Naive thymus-derived CD4-positive, alpha-beta T cell (primary cell): ENCODE measurements at regions not wholly inside any gene's neighbourhood (a gene's known extent, or its start where the extent isn't known, plus 50 kb on each side); places are given as distances from the start of the nearest gene placed in this dataset.

Experiments
- ATAC-seq: fragments of 150-1000 bp; cut with Tn5 transposase; 2 replicates; pipeline ENCODE4 v1.10.0; 2021; ENCODE audit warnings: mild to moderate bottlenecking, moderate library complexity
- CTCF ChIA-PET: fragments of 350-600 bp; sonication (Branson Sonifier 250); formaldehyde crosslinking; loops from one replicate; lab custom pipeline; 2021; ENCODE audit warnings: antibody characterized with exemption; lab: Charles Lee
- POLR2A ChIA-PET: fragments of 350-600 bp; sonication (Branson Sonifier 250); formaldehyde crosslinking; loops from one replicate; lab custom pipeline; 2021; ENCODE audit warnings: antibody characterized with exemption, inconsistent platforms; lab: Charles Lee
- DNase-seq, 9 donors: peaks; one replicate each; pipeline versions ENCODE4 v3.0.0 to v3.0.0-alpha.2; 2020 to 2022; ENCODE audit warnings: mixed read lengths in 1 of 9
- H3K27ac ChIP-seq: one replicate; pipeline ENCODE4 v1.7.0; 2013; ENCODE audit warnings: mild to moderate bottlenecking, low read depth, low read length, moderate library complexity
- H3K27me3 ChIP-seq, 2 donors: one replicate each; pipeline ENCODE4 v1.7.0; 2013; ENCODE audit warnings: low read length in 2 of 2, mild to moderate bottlenecking in 2 of 2, moderate library complexity in 2 of 2; ENCODE audit not compliant: control insufficient read depth in 2 of 2, insufficient read depth in 2 of 2
- H3K36me3 ChIP-seq, 3 experiments: 1 replicate in 2 of 3; 2 replicates in 1 of 3; pipeline ENCODE4 v1.7.0; 2013; ENCODE audit warnings: low read length in 3 of 3, mild to moderate bottlenecking in 3 of 3, moderate library complexity in 1 of 3; ENCODE audit not compliant: insufficient read depth in 3 of 3, control insufficient read depth in 2 of 3
- H3K4me1 ChIP-seq, 2 donors: one replicate each; pipeline ENCODE4 v1.7.0; 2013; ENCODE audit warnings: low read length in 2 of 2, mild to moderate bottlenecking in 2 of 2, moderate library complexity in 1 of 2; ENCODE audit not compliant: control insufficient read depth in 2 of 2, insufficient read depth in 2 of 2
- H3K4me3 ChIP-seq: 2 replicates; pipeline ENCODE4 v1.7.0; 2013; ENCODE audit warnings: mild to moderate bottlenecking, low read length
- H3K9me3 ChIP-seq, 3 experiments: 1 replicate in 2 of 3; 2 replicates in 1 of 3; pipeline ENCODE4 v1.7.0; 2013; ENCODE audit warnings: low read length in 3 of 3; ENCODE audit not compliant: control insufficient read depth in 2 of 3
- H3K27ac Mint-ChIP-seq, 9 donors: one replicate each; pipeline ENCODE4 v1.8.0; 2020 to 2022; ENCODE audit warnings: mixed read lengths in 9 of 9, mild to moderate bottlenecking in 8 of 9, moderate library complexity in 5 of 9, inconsistent platforms in 2 of 9
- H3K27me3 Mint-ChIP-seq, 5 donors: one replicate each; pipeline ENCODE4 v1.8.0; 2021 to 2022; ENCODE audit warnings: mixed read lengths in 5 of 5, mild to moderate bottlenecking in 1 of 5
- H3K36me3 Mint-ChIP-seq, 5 donors: one replicate each; pipeline ENCODE4 v1.8.0; 2020 to 2022; ENCODE audit warnings: mixed read lengths in 5 of 5, mild to moderate bottlenecking in 3 of 5, inconsistent platforms in 1 of 5
- H3K4me1 Mint-ChIP-seq, 7 donors: one replicate each; pipeline ENCODE4 v1.8.0; 2020 to 2022; ENCODE audit warnings: mixed read lengths in 7 of 7, mild to moderate bottlenecking in 3 of 7, inconsistent platforms in 1 of 7
- H3K4me3 Mint-ChIP-seq, 10 donors: one replicate each; pipeline ENCODE4 v1.8.0; 2020 to 2022; ENCODE audit warnings: mild to moderate bottlenecking in 10 of 10, mixed read lengths in 10 of 10, moderate library complexity in 6 of 10, inconsistent platforms in 2 of 10
- H3K9me3 Mint-ChIP-seq, 11 donors: one replicate each; pipeline ENCODE4 v1.8.0; 2020 to 2022; ENCODE audit warnings: mixed read lengths in 11 of 11, mild to moderate bottlenecking in 4 of 11, inconsistent platforms in 1 of 11, moderate library complexity in 1 of 11
- intact Hi-C, 2 donors: fragments of 100-400 bp; cut with micrococcal nuclease; formaldehyde crosslinking; loops; one replicate each; pipeline ENCODE4 v1.15.1; 2023

DNA sequence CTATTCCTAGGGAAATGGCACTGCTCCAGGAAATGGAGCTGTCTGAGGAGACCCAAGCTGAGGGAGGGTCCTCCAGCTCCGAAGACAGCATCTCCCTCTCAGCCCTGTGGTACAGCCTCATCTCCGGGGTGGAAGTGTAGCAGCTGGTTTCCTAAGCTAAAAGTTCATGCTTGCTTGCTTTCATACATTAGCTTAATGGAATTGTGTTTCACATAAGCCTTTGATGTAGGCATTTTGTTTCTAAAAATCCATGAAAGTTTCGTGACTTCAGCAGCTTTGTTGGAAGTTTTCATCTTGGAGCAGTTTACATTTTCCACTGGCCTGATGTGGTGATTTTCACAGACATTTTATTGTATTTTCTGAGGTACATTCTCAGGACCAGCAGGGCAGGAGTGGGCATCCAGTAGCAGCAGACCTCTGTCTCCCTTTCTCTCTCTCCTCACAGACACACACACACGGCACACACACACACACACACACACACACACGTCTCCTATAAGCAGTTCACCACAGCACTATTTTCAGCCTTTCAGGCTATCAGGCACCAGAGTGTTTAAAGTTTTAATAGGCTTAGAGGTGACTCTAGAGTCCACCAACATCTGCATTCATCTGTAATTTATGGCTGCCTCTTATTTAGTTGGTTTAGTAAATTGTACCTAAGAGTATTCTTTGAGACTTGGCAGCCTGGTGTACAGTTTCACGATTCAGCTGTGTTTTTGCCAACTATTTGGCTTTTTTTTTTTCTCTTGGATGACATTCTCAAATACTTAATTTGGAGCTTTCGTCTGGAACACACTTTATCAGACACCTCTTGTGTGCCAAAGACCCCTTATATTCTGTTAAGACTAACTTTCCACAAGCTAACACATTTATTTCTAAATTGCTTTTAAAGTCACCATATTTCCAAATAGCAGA is 225.8 kb upstream of the SFRP2 start:
- no peaks in the 10 kb centered on the region for H3K9me3 Mint-ChIP-seq
- no peaks in the 10 kb centered on the region for H3K4me1 Mint-ChIP-seq
- ATAC-seq (no peak), DNase-seq (no peak)
- intact Hi-C loops, result no loop called here
- no peak overlapping the region for H3K27ac ChIP-seq
- POLR2A ChIA-PET, result no interaction called here
- no peaks in the 10 kb centered on the region for H3K36me3 Mint-ChIP-seq
- H3K4me3 Mint-ChIP-seq, result no peak overlapping the region
- CTCF ChIA-PET, result no interaction called here
- H3K4me3 ChIP-seq, result no peak overlapping the region
- H3K27me3 Mint-ChIP-seq, result peaks cover 0 to 8% (median 0%) of the 10 kb centered on the region in 5 donors
- no peaks in the 10 kb centered on the region for H3K4me1 ChIP-seq
- H3K27me3 ChIP-seq, result no peaks in the 10 kb centered on the region
- no peaks in the 10 kb centered on the region for H3K36me3 ChIP-seq
- H3K27ac Mint-ChIP-seq, result no peak overlapping the region
- H3K9me3 ChIP-seq, result no peaks in the 10 kb centered on the region

GRCh38 chr4:154013576-154013975 is 224.7 kb upstream of the SFRP2 start:
- CTCF ChIA-PET, result no interaction called here
- Histone ChIP-seq H3K36me3 (no peaks in the 10 kb centered on the region), H3K27ac (no peak overlapping the region), H3K27me3 (no peaks in the 10 kb centered on the region), H3K4me1 (no peaks in the 10 kb centered on the region), H3K9me3 (no peaks in the 10 kb centered on the region), H3K4me3 (no peak overlapping the region)
- H3K4me3 Mint-ChIP-seq, result no peak overlapping the region
- H3K27ac Mint-ChIP-seq, result no peak overlapping the region
- peaks cover 0 to 8% (median 0%) of the 10 kb centered on the region in 5 donors for H3K27me3 Mint-ChIP-seq
- ATAC-seq (no peak), DNase-seq (no peak)
- no peaks in the 10 kb centered on the region for H3K4me1 Mint-ChIP-seq
- no peaks in the 10 kb centered on the region for H3K36me3 Mint-ChIP-seq
- POLR2A ChIA-PET, result no interaction called here
- H3K9me3 Mint-ChIP-seq, result no peaks in the 10 kb centered on the region
- intact Hi-C loops, result no loop called here

GRCh38 chr4:154010371-154010770 is 221.5 kb upstream of the SFRP2 start:
- H3K4me1 ChIP-seq, result no peaks in the 10 kb centered on the region
- intact Hi-C loops, result no loop called here
- ChIA-PET POLR2A (no interaction called here), CTCF (no interaction called here)
- H3K27me3 Mint-ChIP-seq, result peaks cover 0 to 13% (median 0%) of the 10 kb centered on the region in 5 donors
- no peaks in the 10 kb centered on the region for H3K9me3 ChIP-seq
- ATAC-seq (no peak), DNase-seq (no peak)
- no peak overlapping the region for H3K4me3 Mint-ChIP-seq
- H3K27me3 ChIP-seq, result no peaks in the 10 kb centered on the region
- H3K36me3 ChIP-seq, result no peaks in the 10 kb centered on the region
- H3K36me3 Mint-ChIP-seq, result no peaks in the 10 kb centered on the region
- H3K27ac ChIP-seq, result no peak overlapping the region
- H3K27ac Mint-ChIP-seq, result no peak overlapping the region
- H3K9me3 Mint-ChIP-seq, result peaks cover 0 to 4% (median 0%) of the 10 kb centered on the region in 11 donors
- no peak overlapping the region for H3K4me3 ChIP-seq
- H3K4me1 Mint-ChIP-seq, result no peaks in the 10 kb centered on the region

DNA sequence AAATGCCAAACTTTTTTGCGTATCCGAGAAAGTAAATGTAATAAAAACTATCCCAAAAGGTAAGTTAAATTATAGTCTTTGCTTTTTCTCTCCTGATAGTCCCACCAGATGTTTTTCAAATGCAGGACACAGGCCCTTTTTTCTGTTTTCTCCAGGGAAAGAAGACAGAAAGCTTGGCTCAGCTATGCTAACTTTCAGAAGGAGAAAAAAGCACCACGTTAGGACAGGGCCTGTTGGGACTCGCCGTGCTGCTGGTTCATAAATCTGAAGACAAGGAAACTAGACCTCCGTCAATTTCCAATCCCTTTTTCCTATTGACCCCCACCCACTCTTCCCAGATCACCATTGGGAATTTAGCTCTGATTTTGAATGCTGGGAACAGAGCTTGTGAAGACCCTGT is 220.9 kb upstream of the SFRP2 start:
- H3K4me3 Mint-ChIP-seq, result no peak overlapping the region

DNA sequence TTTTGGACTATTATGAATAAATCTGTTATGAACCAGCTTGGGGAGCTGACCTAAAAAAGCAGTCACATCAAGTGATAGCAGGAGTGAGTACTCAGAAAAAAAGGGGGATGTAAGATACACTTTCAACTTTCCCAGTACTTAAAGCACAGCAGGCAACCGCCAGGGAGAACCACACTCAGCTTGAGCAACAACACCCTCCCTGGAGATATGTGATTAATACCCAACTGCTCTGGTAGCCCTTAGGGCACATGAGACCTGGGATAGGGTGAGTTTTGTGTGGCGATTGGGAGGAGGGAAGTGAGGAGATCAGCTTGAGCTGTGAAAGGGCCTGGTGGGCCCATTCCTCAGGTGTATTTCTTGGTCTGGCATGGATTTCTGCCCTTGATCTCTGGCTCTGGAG is 220.3 kb upstream of the SFRP2 start:
- H3K36me3 Mint-ChIP-seq, result no peaks in the 10 kb centered on the region
- no peak overlapping the region for H3K4me3 Mint-ChIP-seq
- H3K4me1 Mint-ChIP-seq, result no peaks in the 10 kb centered on the region
- no peak for DNase-seq
- peaks cover 0 to 13% (median 0%) of the 10 kb centered on the region in 5 donors for H3K27me3 Mint-ChIP-seq
- Histone ChIP-seq H3K27me3 (no peaks in the 10 kb centered on the region), H3K27ac (no peak overlapping the region), H3K9me3 (no peaks in the 10 kb centered on the region), H3K4me3 (no peak overlapping the region), H3K4me1 (no peaks in the 10 kb centered on the region), H3K36me3 (no peaks in the 10 kb centered on the region)
- ChIA-PET POLR2A (no interaction called here), CTCF (no interaction called here)
- no peak for ATAC-seq
- H3K27ac Mint-ChIP-seq, result no peak overlapping the region
- intact Hi-C loops, result no loop called here
- H3K9me3 Mint-ChIP-seq, result peaks cover 0 to 4% (median 0%) of the 10 kb centered on the region in 11 donors

More for the DNA sequence above, 220.9 kb upstream of the SFRP2 start:
- H3K27ac Mint-ChIP-seq, result no peak overlapping the region
- H3K4me1 Mint-ChIP-seq, result no peaks in the 10 kb centered on the region
- no peaks in the 10 kb centered on the region for H3K36me3 ChIP-seq
- ATAC-seq (no peak), DNase-seq (no peak)
- no peak overlapping the region for H3K4me3 ChIP-seq
- intact Hi-C loops, result no loop called here
- H3K9me3 ChIP-seq, result no peaks in the 10 kb centered on the region
- H3K4me1 ChIP-seq, result no peaks in the 10 kb centered on the region
- H3K27me3 Mint-ChIP-seq, result peaks cover 0 to 13% (median 0%) of the 10 kb centered on the region in 5 donors
- no peaks in the 10 kb centered on the region for H3K36me3 Mint-ChIP-seq
- peaks cover 0 to 4% (median 0%) of the 10 kb centered on the region in 11 donors for H3K9me3 Mint-ChIP-seq
- CTCF ChIA-PET, result no interaction called here
- H3K27ac ChIP-seq, result no peak overlapping the region
- POLR2A ChIA-PET, result no interaction called here
- no peaks in the 10 kb centered on the region for H3K27me3 ChIP-seq

GRCh38 chr4:154005171-154005520 is 216.3 kb upstream of the SFRP2 start:
- Mint-ChIP-seq H3K4me3 (no peak overlapping the region), H3K27ac (no peak overlapping the region), H3K4me1 (no peaks in the 10 kb centered on the region), H3K36me3 (peaks cover 0 to 4% (median 0%) of the 10 kb centered on the region in 5 donors), H3K27me3 (peaks cover 0 to 19% (median 16%) of the 10 kb centered on the region in 5 donors), H3K9me3 (peaks cover 0 to 4% (median 0%) of the 10 kb centered on the region in 11 donors)
- CTCF ChIA-PET, result no interaction called here
- ATAC-seq (no peak), DNase-seq (no peak)
- H3K27me3 ChIP-seq, result no peaks in the 10 kb centered on the region
- POLR2A ChIA-PET, result no interaction called here
- no peaks in the 10 kb centered on the region for H3K4me1 ChIP-seq
- no peaks in the 10 kb centered on the region for H3K9me3 ChIP-seq
- H3K27ac ChIP-seq, result no peak overlapping the region
- H3K4me3 ChIP-seq, result no peak overlapping the region
- H3K36me3 ChIP-seq, result no peaks in the 10 kb centered on the region
- intact Hi-C loops, result no loop called here
